ENCODE measurements at regions not wholly inside any gene's neighbourhood (a gene's known extent, or its start where the extent isn't known, plus 50 kb on each side); places are given as distances from the start of the nearest gene placed in this dataset.

DNA sequence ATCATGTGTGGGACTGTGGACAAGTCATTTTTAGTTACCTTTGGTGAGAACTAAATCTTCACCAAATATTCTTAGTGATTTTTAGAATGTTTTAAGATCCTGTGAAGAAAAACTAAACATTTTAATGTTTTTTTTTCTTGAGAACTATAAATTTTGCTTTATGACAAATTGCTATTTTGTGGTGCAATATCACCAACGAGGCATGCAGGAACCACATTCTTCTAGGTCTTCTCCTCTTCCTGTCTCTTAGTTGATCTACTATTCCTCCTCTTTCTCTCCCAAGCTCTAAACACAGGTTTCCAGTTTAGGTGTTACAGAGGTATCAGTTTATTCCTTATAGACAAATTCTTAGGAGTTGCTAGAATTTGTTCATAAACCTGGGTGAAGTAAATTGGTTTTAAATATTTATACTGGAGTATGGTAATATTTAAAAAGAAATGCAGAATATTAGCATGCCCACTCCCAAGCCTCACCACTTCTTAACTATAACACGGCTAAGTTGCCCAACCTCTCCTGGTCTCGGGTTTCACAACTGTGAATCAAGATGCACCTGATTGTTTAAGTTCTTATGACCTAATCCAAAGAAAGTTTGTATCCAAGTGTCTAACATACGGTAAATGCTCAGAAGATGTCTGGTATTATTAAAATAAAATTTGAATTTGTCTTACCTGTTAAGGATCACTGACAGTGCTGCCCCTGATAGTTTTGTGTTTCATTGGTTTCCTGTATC, 56.5 kb upstream of the CLNK start:
- no peak for DNase-seq

DNA sequence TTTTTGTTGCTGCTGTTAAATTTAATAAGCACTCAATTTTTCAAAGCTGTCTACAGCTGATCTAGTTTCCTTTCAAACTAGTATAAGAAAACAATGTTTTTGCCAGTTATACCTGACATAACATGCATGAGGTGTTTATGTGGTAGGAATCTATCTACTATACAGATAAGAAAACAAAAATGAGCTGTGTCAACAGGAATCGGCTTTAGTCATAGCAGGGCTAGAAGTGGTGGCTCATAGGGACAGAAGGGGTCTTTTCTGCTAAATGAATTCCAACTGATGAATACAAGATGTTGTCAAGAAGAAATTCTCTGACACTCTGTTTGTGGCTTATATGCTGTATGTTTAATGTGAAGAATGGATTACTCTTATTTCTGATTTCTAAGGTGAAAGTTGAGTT, 55.7 kb upstream of the CLNK start:
- DNase-seq, result no peak

DNA sequence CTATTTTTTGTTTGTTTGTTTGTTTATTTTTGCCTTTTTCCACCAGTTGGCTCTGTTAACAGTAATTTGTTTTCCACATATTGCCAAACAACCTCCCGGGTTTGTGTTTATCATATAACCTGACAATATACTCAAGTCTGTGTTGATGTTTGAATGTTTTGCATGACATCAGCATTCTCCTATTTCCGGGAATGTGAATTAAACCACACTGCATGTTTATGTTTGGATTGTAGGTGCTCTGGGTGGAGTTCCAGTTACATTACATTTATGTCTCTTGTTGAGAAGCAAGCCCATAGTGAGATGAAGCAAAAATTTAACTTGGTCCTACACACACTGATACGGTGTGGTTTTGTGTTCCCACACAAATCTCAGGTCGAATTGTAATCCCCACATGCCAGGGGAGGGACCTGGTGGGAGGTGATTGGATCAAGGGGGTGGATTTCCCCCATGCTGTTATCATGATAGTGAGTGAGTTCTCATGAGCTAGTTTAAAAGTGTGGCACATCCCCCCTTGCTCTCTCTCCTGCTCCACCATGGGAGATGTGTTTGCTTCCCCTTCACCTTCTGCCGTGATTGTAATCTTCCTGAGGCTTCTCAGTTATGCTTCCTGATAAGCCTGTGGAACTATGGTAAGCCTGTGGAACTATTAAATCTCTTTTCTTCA, 54.4 kb upstream of the CLNK start:
- DNase-seq, result no peak

DNA sequence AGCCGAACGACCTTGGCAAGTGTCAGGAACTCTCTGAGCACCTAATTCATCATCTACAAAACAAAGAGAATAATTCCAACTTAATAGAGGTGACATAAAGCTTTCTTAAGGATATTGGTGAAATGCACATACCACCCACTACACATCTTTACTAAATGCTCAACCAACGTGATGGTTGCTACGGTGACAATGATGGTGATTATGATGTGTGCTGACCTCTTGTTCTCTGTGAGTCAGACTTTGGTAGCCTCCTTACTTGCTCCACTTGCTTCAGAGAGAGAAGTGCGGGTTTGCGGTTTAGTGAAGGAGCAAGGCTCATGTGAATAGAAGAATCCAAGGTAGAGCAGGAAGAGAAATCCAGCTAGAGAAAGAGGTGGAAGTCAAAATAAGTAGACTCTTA, 52.8 kb upstream of the CLNK start:
- no peak for DNase-seq

DNA sequence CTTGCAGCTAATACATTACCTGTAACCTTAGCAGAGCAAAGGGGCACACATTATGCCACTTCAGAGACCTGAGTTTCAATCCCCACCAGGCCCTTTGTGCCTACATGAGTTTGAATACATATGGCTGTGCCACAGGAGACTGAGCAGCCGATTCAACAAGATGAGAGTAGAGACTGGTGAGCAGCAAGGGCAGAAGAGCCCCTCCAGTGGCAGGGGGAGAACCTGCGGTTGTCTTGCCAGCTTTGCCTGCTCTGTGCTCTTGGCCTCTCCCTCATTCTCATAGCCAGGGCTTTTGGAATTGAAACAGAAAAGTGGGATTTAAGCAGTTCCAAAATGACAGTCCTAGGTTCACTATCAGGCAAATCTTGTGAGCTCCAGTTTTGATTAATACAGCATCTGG, 52.3 kb upstream of the CLNK start:
- no peak for DNase-seq

DNA sequence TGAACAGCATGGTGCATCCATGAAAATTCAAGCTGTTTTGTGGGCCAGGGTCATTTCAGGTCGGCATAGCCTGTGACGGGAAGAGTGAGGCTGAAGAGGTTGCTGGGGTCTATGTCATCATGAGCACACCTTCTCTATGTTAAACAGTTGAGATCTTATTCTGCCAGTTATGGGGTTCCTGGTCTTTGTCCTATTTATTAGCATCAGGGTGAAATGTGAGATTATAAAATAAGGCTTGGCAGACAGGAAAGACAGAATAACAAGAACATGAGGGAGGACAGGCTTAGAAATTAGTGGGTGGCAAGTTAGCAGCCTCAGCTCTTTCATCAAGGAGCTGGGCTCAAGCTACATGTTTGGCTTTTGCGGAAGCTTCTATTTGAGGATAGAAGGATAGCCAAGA, 51.7 kb upstream of the CLNK start:
- no peak for DNase-seq

DNA sequence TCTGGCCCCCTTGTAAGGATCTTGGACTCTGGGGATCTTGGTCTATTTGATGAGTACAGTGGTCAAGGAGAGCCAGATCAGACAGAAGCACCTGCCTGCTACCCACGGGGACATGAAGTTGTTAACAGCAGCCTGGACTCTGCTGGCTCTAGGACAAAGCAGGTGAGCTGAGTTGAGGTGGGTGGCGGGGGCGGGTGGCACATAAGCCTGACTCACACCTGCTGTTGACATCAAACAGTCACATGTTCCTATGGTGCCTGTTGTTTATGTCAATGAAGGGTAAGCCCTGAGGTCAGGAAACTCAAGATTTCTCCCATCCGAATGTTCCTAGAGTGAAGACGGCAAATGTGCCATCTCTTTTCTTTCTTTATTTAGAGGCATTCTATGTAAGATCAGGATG, 50.1 kb upstream of the CLNK start:
- no peak for DNase-seq

Data from hematopoietic multipotent progenitor cell treated with erythropoietin and hydrocortisone succinate and interleukin-3 and kit ligand, for 6 days (in vitro differentiated cells).